NT2/D1 (cell line): ENCODE measurements at regions not wholly inside any gene's neighbourhood (a gene's known extent, or its start where the extent isn't known, plus 50 kb on each side); places are given as distances from the start of the nearest gene placed in this dataset.

ENCODE experiments used
- SUZ12 ChIP-seq: IDR thresholded peaks from 2 replicates; pipeline ENCODE4 v1.6.1; 2011; ENCODE audit not compliant: insufficient read length, insufficient read depth; ENCODE audit errors: extremely low read depth
- YY1 ChIP-seq: IDR thresholded peaks from 2 replicates; pipeline ENCODE4 v1.6.1; 2011; ENCODE audit not compliant: insufficient read length, insufficient read depth

- TF ChIP-seq SUZ12 (no peak), YY1 (no peak)
Measured at GRCh38 chr1:172838680-172839313, 179.9 kb downstream of the FASLG start.
